Thyroid gland (tissue), 4 donors: ENCODE measurements at regions not wholly inside any gene's neighbourhood (a gene's known extent, or its start where the extent isn't known, plus 50 kb on each side); places are given as distances from the start of the nearest gene placed in this dataset.

ENCODE experiments used
- DNase-seq, 2 donors: peaks; one replicate each; pipeline ENCODE4 v3.0.0-alpha.2; 2019
- H3K27ac ChIP-seq, 3 donors: fragments of 200-600 bp; sonication (generic); 1 replicate in 2 of 3; 2 replicates in 1 of 3; pipeline ENCODE4 v1.5.1; 2016 to 2019; ENCODE audit warnings: mild to moderate bottlenecking in 1 of 3, moderate library complexity in 1 of 3
- H3K27me3 ChIP-seq: fragments of 200-600 bp; sonication (generic); one replicate; pipeline ENCODE4 v1.5.1; 2019
- H3K36me3 ChIP-seq, 2 donors: fragments of 200-600 bp; sonication (generic); one replicate each; pipeline ENCODE4 v1.5.1; 2016 to 2019
- H3K4me1 ChIP-seq, 2 donors: fragments of 200-600 bp; sonication (generic); one replicate each; pipeline ENCODE4 v1.5.1; 2017 to 2019
- H3K4me3 ChIP-seq, 3 donors: fragments of 200-600 bp; sonication (generic); replicated peaks in 1 of 3; 1 replicate in 2 of 3; 2 replicates in 1 of 3; pipeline ENCODE4 v1.5.1; 2016; ENCODE audit warnings: mild to moderate bottlenecking in 1 of 3
- H3K9me3 ChIP-seq: fragments of 200-600 bp; sonication (generic); one replicate; pipeline ENCODE4 v1.5.1; 2017
- POLR2A ChIP-seq, 2 donors: fragments of 450-650 bp; IDR thresholded peaks; one replicate each; pipeline ENCODE4 v1.6.1; 2017; ENCODE audit warnings: antibody characterized with exemption in 2 of 2, mild to moderate bottlenecking in 2 of 2, moderate library complexity in 1 of 2
- WGBS, 2 donors: methylation state at CpG; one replicate each; pipeline ENCODE4 v1.1.5; 2017; 5-methylcytosine and 5-hydroxymethylcytosine counted together
- intact Hi-C: fragments of 100-400 bp; cut with DNase I; formaldehyde crosslinking; loops from one replicate; pipeline ENCODE4 v1.15.1; 2023
- TF ChIP-seq, protein P1 (sequence below), 6 experiments: fragments of 200-600 bp in 3 of 6; fragments of 450-650 bp in 3 of 6; sonication (generic) in 3 of 6; IDR thresholded peaks; one replicate each; pipeline ENCODE4 v1.5.1; 2016 to 2019; ENCODE audit warnings: antibody characterized with exemption in 6 of 6, mild to moderate bottlenecking in 2 of 6, inconsistent platforms in 1 of 6, moderate library complexity in 1 of 6

DNA sequence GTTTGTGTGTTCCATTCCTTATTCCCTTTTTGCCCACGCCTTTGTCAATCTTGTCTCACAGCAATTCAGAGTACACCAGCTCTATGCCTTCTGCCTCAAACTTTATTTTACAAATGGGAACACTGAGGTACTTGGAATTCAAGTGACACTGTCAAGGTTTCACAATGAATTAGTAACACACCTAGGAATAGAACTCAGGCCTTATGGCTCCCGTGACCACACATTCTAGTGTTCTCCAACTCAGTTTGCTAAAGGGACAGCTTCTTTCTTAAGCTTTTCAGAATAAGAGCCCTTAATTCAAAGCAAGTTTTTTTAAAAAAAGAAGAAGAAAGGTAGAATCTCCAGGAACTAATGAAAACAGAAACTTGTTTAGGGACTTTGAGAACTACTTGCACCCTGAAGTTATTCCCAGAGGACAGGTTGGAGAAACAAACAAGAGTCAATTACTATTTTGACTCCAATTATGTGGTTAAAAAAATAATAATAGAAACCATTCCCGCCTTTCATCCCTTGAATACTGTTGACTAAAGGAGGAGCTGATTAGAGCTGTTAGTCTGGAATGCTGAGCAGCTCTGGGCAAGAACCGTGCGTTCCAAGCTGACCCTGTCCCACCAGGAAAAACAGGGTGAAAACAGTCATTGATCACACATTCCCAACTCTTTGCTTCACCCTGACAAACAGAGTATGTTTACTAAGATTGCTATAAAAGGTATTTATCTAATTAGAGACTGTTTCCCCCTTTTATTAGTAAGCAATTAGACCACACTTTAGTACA is 408.8 kb upstream of the CNKSR2 start:
- H3K27me3 ChIP-seq, result no peaks in the 10 kb centered on the region
- 22 to 28% methylated on average over 5 of the region's 5 CpGs for WGBS, 2 donors
- H3K9me3 ChIP-seq, result no peaks in the 10 kb centered on the region
- DNase-seq, result no peak
- TF ChIP-seq, protein P1, sequence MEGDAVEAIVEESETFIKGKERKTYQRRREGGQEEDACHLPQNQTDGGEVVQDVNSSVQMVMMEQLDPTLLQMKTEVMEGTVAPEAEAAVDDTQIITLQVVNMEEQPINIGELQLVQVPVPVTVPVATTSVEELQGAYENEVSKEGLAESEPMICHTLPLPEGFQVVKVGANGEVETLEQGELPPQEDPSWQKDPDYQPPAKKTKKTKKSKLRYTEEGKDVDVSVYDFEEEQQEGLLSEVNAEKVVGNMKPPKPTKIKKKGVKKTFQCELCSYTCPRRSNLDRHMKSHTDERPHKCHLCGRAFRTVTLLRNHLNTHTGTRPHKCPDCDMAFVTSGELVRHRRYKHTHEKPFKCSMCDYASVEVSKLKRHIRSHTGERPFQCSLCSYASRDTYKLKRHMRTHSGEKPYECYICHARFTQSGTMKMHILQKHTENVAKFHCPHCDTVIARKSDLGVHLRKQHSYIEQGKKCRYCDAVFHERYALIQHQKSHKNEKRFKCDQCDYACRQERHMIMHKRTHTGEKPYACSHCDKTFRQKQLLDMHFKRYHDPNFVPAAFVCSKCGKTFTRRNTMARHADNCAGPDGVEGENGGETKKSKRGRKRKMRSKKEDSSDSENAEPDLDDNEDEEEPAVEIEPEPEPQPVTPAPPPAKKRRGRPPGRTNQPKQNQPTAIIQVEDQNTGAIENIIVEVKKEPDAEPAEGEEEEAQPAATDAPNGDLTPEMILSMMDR (IDR thresholded peaks at IDR 0.05), result no peak
- no peak for TF ChIP-seq POLR2A (IDR thresholded peaks at IDR 0.05)
- H3K27ac ChIP-seq, result no peak overlapping the region
- no peaks in the 10 kb centered on the region for H3K36me3 ChIP-seq
- intact Hi-C loops, result no loop called here
- no peaks in the 10 kb centered on the region for H3K4me1 ChIP-seq
- H3K4me3 ChIP-seq, result no peak overlapping the region

DNA sequence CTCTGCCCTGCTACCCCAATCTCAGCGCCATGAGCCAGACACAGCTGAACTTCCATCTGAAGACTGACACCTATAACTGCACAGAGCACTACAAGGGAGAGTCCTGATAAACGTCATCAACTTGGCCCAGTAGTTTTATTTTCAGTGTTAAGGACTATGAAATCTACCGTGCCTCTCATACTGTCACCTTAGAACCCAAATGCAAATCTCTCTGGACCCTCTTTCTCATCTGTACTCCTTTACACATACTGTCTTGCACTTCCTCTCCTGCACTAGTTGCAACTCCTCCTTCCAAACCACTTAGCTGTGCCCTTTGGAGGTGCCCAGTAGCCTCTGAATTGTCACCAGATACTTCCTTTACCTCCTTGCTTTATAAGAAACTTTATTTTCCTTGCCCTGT is 420.2 kb upstream of the CNKSR2 start:
- H3K4me1 ChIP-seq, result no peaks in the 10 kb centered on the region
- 73 to 97% methylated on average over 3 of the region's 3 CpGs for WGBS, 2 donors
- intact Hi-C loops, result no loop called here

DNA sequence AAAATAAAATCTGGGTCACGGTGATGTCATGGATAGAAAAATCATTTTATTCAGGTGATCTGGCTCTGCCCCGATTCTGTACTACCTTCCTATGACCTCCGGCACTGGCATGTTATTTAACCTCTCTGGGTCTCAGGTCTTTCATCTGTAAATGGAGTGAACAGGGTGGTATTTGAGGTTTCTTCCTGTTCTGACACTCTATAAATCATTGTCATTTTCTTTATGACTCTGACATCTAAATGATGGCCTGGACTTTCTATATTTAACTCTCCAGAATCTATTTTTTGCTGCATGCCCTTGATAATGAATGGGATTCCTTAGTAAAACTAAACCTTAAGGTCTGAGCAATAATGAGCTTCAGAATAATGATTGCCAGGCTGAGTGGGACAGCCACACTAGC is 422.0 kb upstream of the CNKSR2 start:
- Histone ChIP-seq H3K4me1 (no peaks in the 10 kb centered on the region), H3K27me3 (no peaks in the 10 kb centered on the region), H3K36me3 (no peaks in the 10 kb centered on the region), H3K4me3 (no peak overlapping the region), H3K27ac (no peak overlapping the region), H3K9me3 (no peaks in the 10 kb centered on the region)
- 71 to 84% methylated on average over 3 of the region's 3 CpGs for WGBS, 2 donors
- no peak for DNase-seq
- TF ChIP-seq POLR2A (IDR thresholded peaks at IDR 0.05), result no peak
- TF ChIP-seq, protein P1 (IDR thresholded peaks at IDR 0.05), result no peak
- intact Hi-C loops, result no loop called here

More for the DNA sequence above, 420.2 kb upstream of the CNKSR2 start:
- no peaks in the 10 kb centered on the region for H3K36me3 ChIP-seq
- no peak overlapping the region for H3K27ac ChIP-seq
- H3K4me3 ChIP-seq, result no peak overlapping the region
- H3K9me3 ChIP-seq, result no peaks in the 10 kb centered on the region
- no peak for TF ChIP-seq POLR2A (IDR thresholded peaks at IDR 0.05)
- TF ChIP-seq, protein P1 (IDR thresholded peaks at IDR 0.05), result no peak
- H3K27me3 ChIP-seq, result no peaks in the 10 kb centered on the region
- no peak for DNase-seq

DNA sequence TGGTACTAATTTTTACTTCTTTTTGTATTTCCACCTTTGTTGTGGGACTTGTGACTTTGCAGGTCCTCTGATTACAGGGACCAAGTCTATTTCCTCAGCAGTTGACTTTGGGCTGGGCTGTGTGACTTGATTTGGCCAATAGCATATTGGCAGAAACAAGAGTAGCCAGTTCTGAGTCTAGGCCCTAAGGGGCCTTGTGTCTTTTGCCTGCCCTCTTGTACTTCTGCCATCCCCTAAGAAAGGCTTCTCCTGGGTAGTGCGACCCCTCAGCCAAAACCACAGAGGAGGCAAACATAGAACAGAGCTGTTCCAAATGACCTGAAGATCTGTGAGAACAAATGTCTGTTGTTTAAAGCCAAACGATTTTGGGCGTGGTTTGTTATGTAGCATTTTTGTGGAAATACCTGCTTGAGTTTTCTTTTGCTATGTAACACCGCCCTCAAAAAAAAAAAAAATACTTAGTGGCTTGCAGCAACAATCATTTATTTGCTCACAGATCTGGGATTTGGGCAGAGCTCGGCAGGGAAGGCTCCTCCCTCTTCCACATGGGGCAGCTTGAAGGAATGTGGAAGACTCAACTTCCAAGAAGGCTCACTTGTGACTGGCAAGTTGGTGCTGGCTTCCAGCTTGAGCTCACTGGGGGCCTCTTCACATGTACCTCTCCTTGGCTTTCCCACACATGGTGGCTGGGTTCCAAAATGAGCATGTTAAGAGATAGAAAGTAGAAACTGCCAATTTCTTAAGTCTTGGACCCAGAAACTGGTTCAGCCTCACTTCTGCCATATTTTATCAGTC is 423.0 kb upstream of the CNKSR2 start:
- no peaks in the 10 kb centered on the region for H3K9me3 ChIP-seq
- no peaks in the 10 kb centered on the region for H3K36me3 ChIP-seq
- no peak overlapping the region for H3K4me3 ChIP-seq
- DNase-seq, result peak in 1 of 2 donors; percentile 1
- no peaks in the 10 kb centered on the region for H3K27me3 ChIP-seq
- H3K4me1 ChIP-seq, result no peaks in the 10 kb centered on the region
- WGBS, 2 donors, result 50 to 70% methylated on average over 5 of the region's 5 CpGs
- intact Hi-C loops, result no loop called here
- no peak for TF ChIP-seq POLR2A (IDR thresholded peaks at IDR 0.05)
- TF ChIP-seq, protein P1 (IDR thresholded peaks at IDR 0.05), result no peak
- no peak overlapping the region for H3K27ac ChIP-seq

DNA sequence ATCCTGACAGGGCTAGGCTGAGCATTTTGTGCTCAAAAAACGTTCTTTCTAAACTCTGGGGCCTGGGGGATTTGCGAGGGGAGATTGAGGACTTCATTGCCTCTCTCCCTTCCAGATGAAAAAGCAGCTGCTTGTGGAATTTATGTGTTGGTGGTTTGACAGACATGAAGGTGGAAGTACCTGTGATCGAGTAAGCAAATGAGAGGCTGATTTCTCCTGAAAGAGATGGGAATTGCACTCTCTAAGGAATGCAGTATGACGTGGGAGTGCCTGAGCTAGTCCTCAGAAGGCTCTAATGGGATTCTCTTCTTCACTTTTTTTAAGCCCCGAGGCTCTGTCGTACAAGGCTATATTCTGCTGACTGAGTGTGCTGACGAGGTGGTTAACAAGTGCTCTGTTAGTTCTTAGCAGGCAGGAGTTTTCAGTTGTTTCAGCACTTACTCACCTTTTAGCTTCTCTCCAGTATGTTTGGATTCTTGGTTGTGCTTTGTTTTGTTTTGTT is 426.8 kb upstream of the CNKSR2 start:
- 4 to 6% methylated on average over 7 of the region's 7 CpGs for whole genome bisulfite sequencing, 2 donors
- TF ChIP-seq POLR2A (IDR thresholded peaks at IDR 0.05), result no peak
- TF ChIP-seq, protein P1 (IDR thresholded peaks at IDR 0.05), result no peak
- H3K27me3 ChIP-seq, result no peaks in the 10 kb centered on the region
- H3K4me1 ChIP-seq, result no peaks in the 10 kb centered on the region
- intact Hi-C loops, result no loop called here
- DNase-seq, result no peak
- H3K27ac ChIP-seq, result no peak overlapping the region
- H3K4me3 ChIP-seq, result no peak overlapping the region
- no peaks in the 10 kb centered on the region for H3K9me3 ChIP-seq
- H3K36me3 ChIP-seq, result no peaks in the 10 kb centered on the region
